Endothelial cell of umbilical vein (primary cell): ENCODE measurements at regions not wholly inside any gene's neighbourhood (a gene's known extent, or its start where the extent isn't known, plus 50 kb on each side); places are given as distances from the start of the nearest gene placed in this dataset.

ENCODE experiments used
- BruUV-seq: library from RNA; stranded (reverse); fragments of 400-500 nt; replicated peaks from 2 replicates; lab custom pipeline; 2021; lab: Mats Ljungman, UMichigan
- CTCF ChIA-PET: fragments of 300-600, 350-600 bp; sonication (Branson Sonifier 250); formaldehyde crosslinking; loops from one replicate; lab custom pipeline; 2021; ENCODE audit warnings: antibody characterized with exemption, inconsistent platforms; lab: Charles Lee
- POLR2A ChIA-PET: fragments of 300-600, 350-600 bp; sonication (Branson Sonifier 250); formaldehyde crosslinking; loops from one replicate; lab custom pipeline; 2021; ENCODE audit warnings: antibody characterized with exemption, inconsistent platforms; lab: Charles Lee
- DNase-seq: peaks from one replicate; pipeline ENCODE4 v3.0.0-alpha.2; 2011; ENCODE audit warnings: low read depth, low spot score
- FAIRE-seq: peaks from 2 replicates; lab custom pipeline; 2011; peaks lifted over from hg19 to GRCh38; lab: Jason Lieb, UNC
- H2AFZ ChIP-seq: 2 replicates; pipeline ENCODE4 v1.6.0; 2012; ENCODE audit warnings: low read depth, low read length, control low read depth, inconsistent platforms
- H3K27ac ChIP-seq: 2 replicates; pipeline ENCODE4 v1.5.1; 2011; ENCODE audit warnings: low read depth, mild to moderate bottlenecking, control low read depth, low read length, moderate library complexity; ENCODE audit not compliant: insufficient read depth
- H3K27me3 ChIP-seq, 2 experiments: 2 replicates each; pipeline versions ENCODE4 v1.6.0 to v1.6.1; 2011; ENCODE audit warnings: low read length in 2 of 2, mixed read lengths in 1 of 2; ENCODE audit not compliant: control insufficient read depth in 2 of 2, insufficient read depth in 2 of 2
- H3K36me3 ChIP-seq, 2 experiments: 2 replicates in 1 of 2; 3 replicates in 1 of 2; pipeline ENCODE4 v1.5.1; 2011; ENCODE audit warnings: low read length in 2 of 2, mild to moderate bottlenecking in 1 of 2, moderate library complexity in 1 of 2; ENCODE audit not compliant: control insufficient read depth in 2 of 2, insufficient read depth in 2 of 2; ENCODE audit errors: extremely low read depth in 1 of 2
- H3K4me1 ChIP-seq: 3 replicates; pipeline ENCODE4 v1.5.1; 2011; ENCODE audit warnings: mild to moderate bottlenecking, low read length; ENCODE audit not compliant: control insufficient read depth, insufficient read depth; ENCODE audit errors: extremely low read depth
- H3K4me2 ChIP-seq: 2 replicates; pipeline ENCODE4 v1.6.1; 2011; ENCODE audit warnings: low read length, control low read depth, mixed read lengths; ENCODE audit not compliant: insufficient read depth
- H3K4me3 ChIP-seq, 3 experiments: fragments of 200-600 bp in 1 of 3; sonication (generic), shearing (Covaris generic) in 1 of 3; replicated peaks in 1 of 3; 2 replicates each; pipeline ENCODE4 v1.5.1; 2011 to 2016; ENCODE audit warnings: control low read depth in 3 of 3, low read length in 3 of 3, mild to moderate bottlenecking in 2 of 3, inconsistent platforms in 1 of 3, low read depth in 1 of 3, moderate library complexity in 1 of 3; ENCODE audit not compliant: insufficient read depth in 1 of 3
- H3K79me2 ChIP-seq: 2 replicates; pipeline ENCODE4 v1.6.0; 2012; ENCODE audit warnings: low read length, inconsistent platforms; ENCODE audit not compliant: control insufficient read depth, insufficient read depth
- H3K9ac ChIP-seq: replicated peaks from 2 replicates; pipeline ENCODE3; 2011; ENCODE audit warnings: low read length, control low read depth; ENCODE audit not compliant: insufficient read depth; ENCODE audit errors: extremely low read depth
- H3K9me1 ChIP-seq: replicated peaks from 3 replicates; pipeline ENCODE4 v1.6.0; 2011; ENCODE audit warnings: mild to moderate bottlenecking, low read length; ENCODE audit not compliant: control insufficient read depth, insufficient read depth; ENCODE audit errors: extremely low read depth
- H3K9me3 ChIP-seq: replicated peaks from 2 replicates; pipeline ENCODE4 v1.5.1; 2012; ENCODE audit warnings: low read length, inconsistent platforms; ENCODE audit not compliant: control insufficient read depth, insufficient read depth
- H4K20me1 ChIP-seq: replicated peaks from 2 replicates; pipeline ENCODE3; 2011; ENCODE audit warnings: mild to moderate bottlenecking, low read length; ENCODE audit not compliant: control insufficient read depth, insufficient read depth; ENCODE audit errors: extremely low read depth
- CTCF ChIP-seq, 2 donors: IDR thresholded peaks; 1 replicate in 1 of 2; 2 replicates in 1 of 2; pipeline ENCODE4 v1.5.1; 2011; ENCODE audit warnings: low read length in 2 of 2, mild to moderate bottlenecking in 2 of 2, moderate library complexity in 2 of 2, control low read depth in 1 of 2, inconsistent platforms in 1 of 2, low read depth in 1 of 2; ENCODE audit not compliant: insufficient read depth in 1 of 2; ENCODE audit errors: extremely low read depth in 1 of 2
- EZH2 ChIP-seq: IDR thresholded peaks from 2 replicates; pipeline ENCODE4 v1.6.1; 2012; ENCODE audit warnings: borderline replicate concordance, low read depth, mild to moderate bottlenecking, moderate library complexity, low read length, inconsistent platforms; ENCODE audit not compliant: severe bottlenecking
- FOS ChIP-seq: IDR thresholded peaks from 2 replicates; pipeline ENCODE4 v1.6.1; 2011; ENCODE audit warnings: mild to moderate bottlenecking, low read length, moderate library complexity, borderline replicate concordance; ENCODE audit not compliant: insufficient read depth
- GATA2 ChIP-seq: IDR thresholded peaks from 2 replicates; pipeline ENCODE4 v1.7.0; 2011; ENCODE audit warnings: low read depth, mild to moderate bottlenecking, moderate library complexity, mixed read lengths, low read length; ENCODE audit not compliant: insufficient read length, insufficient read depth
- JUN ChIP-seq: IDR thresholded peaks from 2 replicates; pipeline ENCODE4 v1.6.1; 2011; ENCODE audit warnings: borderline replicate concordance, low read depth; ENCODE audit not compliant: insufficient read length, insufficient read depth
- MYC ChIP-seq: IDR thresholded peaks from one replicate; pipeline ENCODE4 v1.6.1; 2011; ENCODE audit warnings: mild to moderate bottlenecking, low read depth, low read length
- POLR2A ChIP-seq: IDR thresholded peaks from 2 replicates; pipeline ENCODE4 v1.6.1; 2012; ENCODE audit warnings: low read depth, mild to moderate bottlenecking, control low read depth, low read length
- POLR2AphosphoS5 ChIP-seq: IDR thresholded peaks from 2 replicates; pipeline ENCODE4 v1.6.1; 2012; ENCODE audit warnings: low read depth, mild to moderate bottlenecking, control low read depth, low read length, moderate library complexity; ENCODE audit not compliant: insufficient read depth
- dilution Hi-C: fragments of 300-500 bp; cut with MboI; formaldehyde crosslinking; loops from one replicate; pipeline ENCODE4 v1.15.0; 2019; ENCODE audit warnings: low sequenced_read_pairs; ENCODE audit not compliant: extremely low pct_ligation_motif_present
- intact Hi-C: fragments of 100-400 bp; cut with micrococcal nuclease; formaldehyde crosslinking; loops from one replicate; pipeline ENCODE4 v1.10.0; 2022
- TF ChIP-seq, protein P1 (sequence below): IDR thresholded peaks from 2 replicates; pipeline ENCODE4 v1.6.1; 2011; ENCODE audit not compliant: insufficient read depth, insufficient read length

DNA sequence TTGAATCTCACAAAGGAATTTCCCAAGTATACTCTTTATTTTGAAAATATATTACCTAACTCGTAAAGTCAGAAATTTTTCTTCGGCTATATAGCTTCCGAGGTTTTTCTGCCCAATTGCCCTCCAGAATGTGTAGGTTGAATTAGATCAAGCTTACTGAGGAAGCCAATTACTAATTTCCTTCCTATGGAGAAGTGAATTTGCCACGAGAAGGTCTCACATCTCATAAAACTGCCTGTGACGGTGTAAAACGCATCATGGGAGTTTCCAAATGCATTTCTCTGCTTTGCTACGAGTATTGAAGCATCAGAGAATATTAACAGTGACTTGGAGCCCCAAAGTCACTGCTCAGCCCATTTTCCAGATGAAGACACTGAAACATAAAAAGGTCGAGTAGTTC lies 262.3 kb downstream of the PTBP2 start:
- intact Hi-C loops, result loop anchor here (5.0 kb wide), 2 partner anchors 68 to 1068 kb away; no protein-coding TSS in a partner anchor
- CTCF ChIA-PET, result no interaction called here

More for the DNA sequence above, 262.3 kb downstream of the PTBP2 start:
- Histone ChIP-seq H3K4me1 (peaks cover 16% of the 10 kb centered on the region), H3K4me3 (no peak overlapping the region), H3K36me3 (no peaks in the 10 kb centered on the region), H3K9me3 (no peaks in the 10 kb centered on the region), H2AFZ (no peak overlapping the region), H3K9ac (no peak overlapping the region), H4K20me1 (no peaks in the 10 kb centered on the region), H3K27ac (no peak overlapping the region), H3K79me2 (no peaks in the 10 kb centered on the region), H3K27me3 (no peaks in the 10 kb centered on the region), H3K9me1 (no peaks in the 10 kb centered on the region), H3K4me2 (no peak overlapping the region)
- no TSS peak for BruUV-seq
- dilution Hi-C loops, result no loop called here
- DNase-seq (peak; percentile 54), FAIRE-seq (peak; percentile 26)
- POLR2A ChIA-PET, result no interaction called here
- TF ChIP-seq EZH2, result no peak
- TF ChIP-seq, protein P1, sequence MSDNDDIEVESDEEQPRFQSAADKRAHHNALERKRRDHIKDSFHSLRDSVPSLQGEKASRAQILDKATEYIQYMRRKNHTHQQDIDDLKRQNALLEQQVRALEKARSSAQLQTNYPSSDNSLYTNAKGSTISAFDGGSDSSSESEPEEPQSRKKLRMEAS, result no peak
- TF ChIP-seq MYC, result no peak
- TF ChIP-seq POLR2AphosphoS5, result no peak
- TF ChIP-seq POLR2A, result no peak
- TF ChIP-seq CTCF (IDR thresholded peaks at IDR 0.05; ENCODE audit: extremely low read depth in 1 of 2, insufficient read depth in 1 of 2, low read depth in 1 of 2, low read length in 2 of 2), result no peak
- TF ChIP-seq GATA2, result no peak
- no peak for TF ChIP-seq JUN
- TF ChIP-seq FOS, result no peak
